ENCODE measurements at regions not wholly inside any gene's neighbourhood (a gene's known extent, or its start where the extent isn't known, plus 50 kb on each side); places are given as distances from the start of the nearest gene placed in this dataset.

DNA sequence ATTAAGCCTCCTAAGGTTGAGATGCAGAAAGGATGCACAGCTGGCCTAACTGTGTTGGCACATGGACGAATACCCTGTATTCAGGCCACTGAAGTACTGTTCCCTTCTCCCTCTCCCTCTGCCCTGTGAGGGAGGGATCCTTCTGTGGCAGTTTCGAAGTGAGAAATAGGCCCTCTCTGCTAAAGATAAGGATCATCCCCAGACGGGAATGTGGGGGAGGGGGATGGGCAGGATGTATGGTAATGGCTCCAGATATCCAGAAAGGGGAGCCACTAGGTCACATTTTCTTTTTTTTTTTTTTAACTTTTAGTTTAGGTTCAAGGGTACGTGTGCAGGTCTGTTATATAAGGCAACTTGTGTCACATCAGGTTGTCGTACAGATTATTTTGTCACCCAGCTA lies 463.1 kb downstream of the TBL1XR1 start:
- H3K36me3 Mint-ChIP-seq: no peaks in the 10 kb centered on the region
- H3K9me3 Mint-ChIP-seq: peaks cover 2% of the 10 kb centered on the region
- CTCF ChIA-PET: no interaction called here
- no peaks in the 10 kb centered on the region for H3K4me1 Mint-ChIP-seq (ENCODE audit: low read depth)
- intact Hi-C loops (cut with micrococcal nuclease): no loop called here
- no peak overlapping the region for H3K4me3 Mint-ChIP-seq
- H3K27me3 Mint-ChIP-seq: peaks cover 2% of the 10 kb centered on the region
- POLR2A ChIA-PET: no interaction called here
- H3K27ac Mint-ChIP-seq: no peak overlapping the region
- DNase-seq: no peak

DNA sequence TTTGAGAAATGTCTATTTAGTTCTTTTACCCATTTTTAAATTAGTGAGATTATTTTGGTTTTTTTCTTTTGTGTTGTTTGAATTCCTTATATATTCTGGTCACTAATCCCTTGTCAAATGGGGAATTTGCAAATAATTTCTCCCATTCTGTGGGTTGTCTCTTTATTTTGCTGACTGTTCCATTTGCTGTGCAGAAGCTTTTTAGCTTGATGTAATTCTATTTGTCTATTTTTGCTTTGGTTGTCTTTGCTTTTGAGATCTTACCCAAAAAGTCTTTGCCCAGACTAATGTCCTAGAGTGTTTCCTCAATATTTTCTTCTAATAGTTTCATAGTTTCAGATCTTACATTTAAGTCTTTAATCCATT lies 472.9 kb downstream of the TBL1XR1 start:
- ChIA-PET POLR2A (no interaction called here), CTCF (no interaction called here)
- intact Hi-C loops (cut with micrococcal nuclease): no loop called here
- Mint-ChIP-seq H3K9me3 (no peaks in the 10 kb centered on the region), H3K27ac (no peak overlapping the region), H3K36me3 (no peaks in the 10 kb centered on the region), H3K4me3 (no peak overlapping the region), H3K27me3 (no peaks in the 10 kb centered on the region), H3K4me1 (ENCODE audit: low read depth) (no peaks in the 10 kb centered on the region)
- no peak for DNase-seq

DNA sequence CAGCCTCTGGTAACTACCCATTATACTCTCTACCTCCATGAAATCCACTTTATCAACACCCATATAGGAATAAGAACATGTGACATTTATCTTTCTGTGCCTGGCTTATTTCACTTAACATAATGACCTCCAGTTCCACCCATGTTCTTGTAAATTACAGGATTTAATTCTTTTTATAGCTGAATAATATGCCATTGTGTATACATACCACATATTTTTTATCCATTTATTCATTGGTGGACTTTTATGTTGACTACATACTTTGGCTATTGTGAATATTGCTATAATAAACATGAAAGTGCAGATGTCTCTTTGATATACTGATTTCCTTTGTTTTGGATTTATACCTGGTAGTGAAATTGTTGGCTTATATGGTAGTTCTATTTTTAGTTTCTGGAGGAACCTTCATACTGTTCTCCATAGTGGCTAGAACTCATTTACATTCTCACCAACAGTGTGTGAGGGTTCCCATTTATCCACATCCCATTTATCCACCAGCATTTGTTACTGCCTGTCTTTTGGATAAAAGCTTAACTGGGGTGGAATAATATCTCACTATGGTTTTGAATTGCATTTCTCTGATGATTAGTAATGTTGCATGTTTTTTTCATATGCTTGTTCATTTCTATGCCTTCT lies 473.4 kb downstream of the TBL1XR1 start:
- H3K9me3 Mint-ChIP-seq: no peaks in the 10 kb centered on the region
- ChIA-PET POLR2A (no interaction called here), CTCF (no interaction called here)

DNA sequence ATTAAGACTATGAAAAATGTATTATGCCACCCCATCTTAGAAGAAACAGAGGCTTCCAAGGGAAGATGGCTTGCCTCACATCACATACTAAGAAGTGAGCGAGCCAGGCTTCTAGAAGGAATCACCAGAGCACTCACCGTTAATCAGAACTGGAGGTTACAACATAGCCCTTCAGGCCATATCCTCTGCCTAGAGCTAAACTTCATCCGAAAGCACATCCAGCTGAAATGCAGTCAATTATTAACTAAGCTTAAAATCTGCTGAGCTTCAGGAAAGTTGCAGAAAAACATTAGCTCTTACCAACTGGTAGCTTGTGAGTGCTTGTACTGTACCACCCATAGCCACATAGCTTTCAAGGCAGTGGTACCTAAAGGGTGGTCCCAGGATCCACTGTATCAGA lies 483.2 kb downstream of the TBL1XR1 start:
- POLR2A ChIA-PET: no interaction called here

More for the DNA sequence above, 473.4 kb downstream of the TBL1XR1 start:
- Mint-ChIP-seq H3K27ac (no peak overlapping the region), H3K4me1 (ENCODE audit: low read depth) (no peaks in the 10 kb centered on the region), H3K36me3 (no peaks in the 10 kb centered on the region), H3K4me3 (no peak overlapping the region), H3K27me3 (no peaks in the 10 kb centered on the region)
- intact Hi-C loops (cut with micrococcal nuclease): no loop called here
- DNase-seq: no peak

DNA sequence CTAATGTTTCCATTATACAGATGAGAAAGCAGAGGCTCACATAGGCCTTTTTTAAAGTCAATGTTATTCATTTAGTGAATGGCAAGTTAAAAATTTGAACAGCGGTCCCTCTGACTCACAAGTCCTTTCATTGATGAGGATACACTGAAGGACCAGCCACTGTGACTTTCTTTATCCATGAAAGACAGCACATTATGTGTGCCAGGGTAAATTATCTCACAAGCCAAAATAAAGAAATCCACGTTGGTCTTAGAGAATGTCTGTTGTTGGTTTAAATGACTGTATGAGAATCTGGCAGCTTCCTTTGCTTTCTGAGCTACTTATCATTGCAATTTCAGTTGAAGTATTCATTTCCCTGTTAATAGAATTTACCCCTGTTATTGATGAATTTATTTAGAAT lies 485.1 kb downstream of the TBL1XR1 start:
- H3K36me3 Mint-ChIP-seq: no peaks in the 10 kb centered on the region
- H3K4me1 Mint-ChIP-seq (ENCODE audit: low read depth): no peaks in the 10 kb centered on the region
- POLR2A ChIA-PET: no interaction called here
- no peak overlapping the region for H3K27ac Mint-ChIP-seq
- no peak for DNase-seq
- H3K4me3 Mint-ChIP-seq: no peak overlapping the region
- CTCF ChIA-PET: no interaction called here
- peaks cover 4% of the 10 kb centered on the region for H3K9me3 Mint-ChIP-seq
- intact Hi-C loops (cut with micrococcal nuclease): no loop called here
- H3K27me3 Mint-ChIP-seq: no peaks in the 10 kb centered on the region

More for the DNA sequence above, 483.2 kb downstream of the TBL1XR1 start:
- H3K9me3 Mint-ChIP-seq: no peaks in the 10 kb centered on the region
- H3K4me1 Mint-ChIP-seq (ENCODE audit: low read depth): no peaks in the 10 kb centered on the region
- H3K27me3 Mint-ChIP-seq: no peaks in the 10 kb centered on the region
- H3K27ac Mint-ChIP-seq: no peak overlapping the region
- CTCF ChIA-PET: no interaction called here
- no peaks in the 10 kb centered on the region for H3K36me3 Mint-ChIP-seq
- intact Hi-C loops (cut with micrococcal nuclease): no loop called here
- DNase-seq: no peak
- no peak overlapping the region for H3K4me3 Mint-ChIP-seq

DNA sequence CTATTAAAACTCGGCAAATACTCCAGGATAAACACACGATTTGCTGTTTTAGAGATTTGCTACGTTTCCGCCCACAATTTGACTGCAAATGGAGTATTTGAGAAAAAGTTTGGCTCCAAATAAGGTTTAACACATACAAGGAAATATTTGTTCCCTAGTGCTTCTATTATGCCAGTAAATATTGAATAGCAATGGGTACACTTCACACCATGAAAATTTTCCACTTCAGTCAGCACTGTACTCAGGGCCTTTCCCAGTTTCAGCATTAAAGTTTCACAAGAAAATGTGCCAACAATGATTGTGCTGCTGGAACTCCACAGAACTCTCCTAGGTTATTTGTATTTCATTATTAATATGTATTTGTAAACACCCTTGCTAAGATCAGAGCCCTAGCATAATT lies 498.0 kb downstream of the TBL1XR1 start:
- no peaks in the 10 kb centered on the region for H3K4me1 Mint-ChIP-seq (ENCODE audit: low read depth)
- POLR2A ChIA-PET: no interaction called here
- CTCF ChIA-PET: no interaction called here
- no peak overlapping the region for H3K27ac Mint-ChIP-seq
- H3K9me3 Mint-ChIP-seq: no peaks in the 10 kb centered on the region
- H3K36me3 Mint-ChIP-seq: no peaks in the 10 kb centered on the region
- no peak for DNase-seq
- intact Hi-C loops (cut with micrococcal nuclease): no loop called here
- H3K4me3 Mint-ChIP-seq: no peak overlapping the region
- H3K27me3 Mint-ChIP-seq: no peaks in the 10 kb centered on the region

DNA sequence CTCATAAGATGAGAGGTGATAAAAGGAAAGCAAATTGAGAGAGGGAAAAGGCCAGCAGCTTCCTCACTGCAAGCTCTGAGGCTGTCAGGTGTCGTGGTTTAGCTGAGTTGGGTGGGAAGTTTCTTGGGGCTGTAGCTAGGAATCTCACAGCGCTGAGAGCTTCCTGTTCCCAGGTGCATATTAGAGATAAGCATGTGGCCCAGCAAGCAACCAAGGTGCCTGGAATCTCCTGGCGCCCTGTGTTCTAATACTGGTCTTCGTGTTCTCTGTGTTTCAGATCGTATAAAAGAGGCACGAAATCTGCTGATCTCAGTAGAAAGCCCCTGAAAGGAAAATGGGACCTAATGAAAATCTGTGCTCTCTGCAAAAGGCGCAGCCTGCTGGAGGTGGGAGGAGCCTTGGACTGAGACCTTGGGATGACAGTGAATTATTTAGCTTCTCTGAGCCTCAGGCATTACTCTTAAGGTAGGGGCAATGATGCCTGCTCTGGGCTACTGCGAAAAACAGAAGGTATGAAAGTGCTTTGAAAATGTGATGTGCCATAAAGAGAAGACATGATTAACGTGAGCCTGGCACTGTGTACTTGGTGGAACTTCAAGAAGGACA lies 499.9 kb downstream of the TBL1XR1 start:
- Mint-ChIP-seq H3K27me3 (no peaks in the 10 kb centered on the region), H3K27ac (no peak overlapping the region), H3K9me3 (no peaks in the 10 kb centered on the region), H3K4me3 (no peak overlapping the region), H3K4me1 (ENCODE audit: low read depth) (no peaks in the 10 kb centered on the region), H3K36me3 (no peaks in the 10 kb centered on the region)
- DNase-seq: no peak
- POLR2A ChIA-PET: no interaction called here
- CTCF ChIA-PET: no interaction called here
- intact Hi-C loops (cut with micrococcal nuclease): no loop called here

DNA sequence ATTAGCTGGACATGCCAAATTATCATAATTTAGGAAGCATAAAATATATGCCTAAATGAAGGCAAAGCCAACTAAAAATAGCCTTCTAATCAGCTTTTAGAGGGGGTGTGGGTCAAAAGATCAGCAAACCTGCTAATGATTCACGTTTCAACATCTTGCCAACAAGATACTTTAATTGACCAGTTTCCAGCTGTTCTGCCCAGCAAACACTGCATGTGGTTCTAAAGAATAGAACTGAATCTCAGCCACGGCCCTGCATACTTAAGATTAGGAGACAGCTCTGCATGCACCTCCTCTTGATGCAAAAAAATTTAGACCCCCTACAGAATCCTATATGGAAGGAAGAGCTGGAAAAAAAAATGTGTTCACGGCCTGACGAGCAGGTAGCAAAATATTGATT lies 500.5 kb downstream of the TBL1XR1 start:
- ChIA-PET POLR2A (no interaction called here), CTCF (no interaction called here)
- no peaks in the 10 kb centered on the region for H3K36me3 Mint-ChIP-seq

DNA sequence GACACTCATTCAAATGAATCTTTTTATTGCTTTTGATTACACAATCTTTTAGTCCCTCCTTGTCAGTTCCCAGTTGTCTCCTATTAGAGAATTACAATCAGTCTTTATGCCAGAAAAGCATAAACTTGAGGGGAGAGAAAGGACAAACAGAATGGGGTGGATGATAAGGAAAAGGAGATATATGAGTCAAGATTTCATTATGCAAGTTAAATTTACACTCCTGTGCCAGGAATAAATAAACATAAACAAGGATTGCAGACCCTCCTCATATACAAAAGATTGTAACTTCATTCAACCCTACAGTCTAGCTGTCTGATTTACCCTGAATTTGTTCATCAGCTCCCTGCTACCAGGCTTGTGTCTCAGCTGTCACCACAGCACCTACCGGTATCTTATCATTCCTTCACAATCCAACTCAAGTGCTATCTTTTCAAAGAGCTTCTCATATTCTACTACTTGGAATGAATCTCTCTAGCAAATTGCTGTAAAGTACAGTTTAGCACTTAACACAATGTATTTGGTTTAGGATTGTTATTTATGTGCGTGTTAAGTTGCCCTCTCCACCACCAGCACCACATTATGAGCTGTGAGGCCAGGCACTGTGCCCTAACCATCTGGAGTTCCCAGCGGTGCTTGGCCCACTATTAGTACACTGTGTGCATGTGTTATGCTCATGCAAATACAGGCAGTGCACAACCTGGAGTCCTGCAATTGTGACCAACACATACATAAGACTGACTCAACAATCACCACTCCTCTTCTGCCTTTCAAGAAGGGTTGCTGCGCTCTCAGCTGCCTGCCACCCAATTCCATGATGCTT lies 504.1 kb downstream of the TBL1XR1 start:
- intact Hi-C loops (cut with micrococcal nuclease): no loop called here
- Mint-ChIP-seq H3K27me3 (no peaks in the 10 kb centered on the region), H3K9me3 (no peaks in the 10 kb centered on the region), H3K36me3 (no peaks in the 10 kb centered on the region), H3K4me1 (ENCODE audit: low read depth) (no peaks in the 10 kb centered on the region), H3K27ac (no peak overlapping the region), H3K4me3 (no peak overlapping the region)
- no peak for DNase-seq
- POLR2A ChIA-PET: no interaction called here
- CTCF ChIA-PET: no interaction called here

More for the DNA sequence above, 500.5 kb downstream of the TBL1XR1 start:
- H3K9me3 Mint-ChIP-seq: no peaks in the 10 kb centered on the region
- H3K27ac Mint-ChIP-seq: no peak overlapping the region
- intact Hi-C loops (cut with micrococcal nuclease): no loop called here
- no peaks in the 10 kb centered on the region for H3K27me3 Mint-ChIP-seq
- H3K4me1 Mint-ChIP-seq (ENCODE audit: low read depth): no peaks in the 10 kb centered on the region
- H3K4me3 Mint-ChIP-seq: no peak overlapping the region
- DNase-seq: no peak

DNA sequence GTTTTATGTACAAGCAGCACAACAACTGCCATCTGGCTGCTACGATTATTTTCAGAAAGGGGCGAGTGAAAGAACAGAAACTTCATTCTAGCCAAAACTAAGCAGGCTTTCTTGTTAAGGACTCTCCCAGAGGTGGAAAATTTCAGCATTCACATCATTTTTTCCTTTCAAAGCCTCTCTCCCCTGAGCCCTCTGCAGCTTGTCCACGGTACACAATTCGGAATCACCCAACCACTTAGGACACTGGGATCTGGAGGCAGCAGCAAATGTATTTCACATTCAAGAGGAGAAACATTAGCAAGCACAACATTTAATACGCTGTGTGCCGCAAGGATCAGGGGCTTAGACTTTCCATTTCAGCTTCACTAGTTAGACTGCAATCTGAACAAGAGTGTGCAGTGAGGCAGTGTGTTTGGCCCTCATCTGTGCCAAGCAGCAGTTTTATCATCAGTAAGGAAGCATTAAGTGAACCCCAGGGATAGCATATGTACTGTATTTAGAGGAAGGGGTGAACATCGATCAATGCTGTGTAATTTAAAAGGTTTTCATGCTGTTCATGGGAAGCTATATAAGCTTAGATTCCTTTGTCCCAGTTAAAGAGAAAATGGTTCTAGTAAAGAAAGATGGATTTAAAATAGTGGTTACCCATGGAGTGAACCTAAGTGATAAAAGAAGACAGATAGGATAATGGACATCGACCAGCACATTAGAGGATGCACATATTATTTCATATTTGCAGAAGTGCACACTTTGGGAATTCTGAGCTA lies 504.9 kb downstream of the TBL1XR1 start:
- no peak overlapping the region for H3K4me3 Mint-ChIP-seq
- CTCF ChIA-PET: no interaction called here
- no peaks in the 10 kb centered on the region for H3K4me1 Mint-ChIP-seq (ENCODE audit: low read depth)
- H3K36me3 Mint-ChIP-seq: no peaks in the 10 kb centered on the region
- intact Hi-C loops (cut with micrococcal nuclease): no loop called here
- POLR2A ChIA-PET: no interaction called here
- no peaks in the 10 kb centered on the region for H3K9me3 Mint-ChIP-seq
- H3K27ac Mint-ChIP-seq: no peak overlapping the region
- no peaks in the 10 kb centered on the region for H3K27me3 Mint-ChIP-seq
- no peak for DNase-seq

DNA sequence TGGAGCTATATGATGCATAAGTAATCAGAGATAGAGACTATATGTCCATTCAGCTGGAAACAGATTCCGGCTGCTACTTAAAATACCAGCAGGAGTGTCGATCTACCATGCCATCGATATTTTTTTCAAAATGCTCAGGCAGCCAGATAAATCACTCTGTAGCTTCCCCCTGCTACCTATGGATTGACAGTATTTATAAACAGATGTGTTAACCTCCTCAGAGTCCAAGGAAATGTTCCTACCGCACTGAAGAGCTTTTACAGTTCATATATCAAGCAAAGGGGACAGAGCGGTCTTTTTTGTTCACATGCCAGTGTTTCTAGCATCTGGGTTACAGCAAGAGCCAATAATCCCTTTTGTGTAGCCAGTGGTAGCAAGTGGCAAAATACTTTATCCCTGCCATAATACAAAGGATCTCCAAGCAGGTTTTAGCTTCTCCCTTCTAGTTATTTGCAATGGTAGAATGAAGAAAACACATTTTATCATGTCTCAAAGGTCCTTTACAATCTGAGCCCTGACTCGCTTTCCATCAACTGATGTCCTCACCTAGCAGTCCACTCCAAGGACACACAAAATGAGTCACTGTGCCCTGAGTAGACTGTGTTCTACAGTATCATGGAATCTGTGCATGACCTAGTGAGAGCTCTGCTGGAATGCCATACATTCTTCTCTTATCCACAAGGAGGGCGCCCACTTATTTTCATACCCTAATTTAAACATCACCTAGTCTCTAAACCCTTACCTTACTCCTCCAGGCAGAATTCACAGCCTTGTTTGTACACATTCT lies 507.0 kb downstream of the TBL1XR1 start:
- intact Hi-C loops (cut with micrococcal nuclease): no loop called here
- no peak overlapping the region for H3K27ac Mint-ChIP-seq
- no peaks in the 10 kb centered on the region for H3K27me3 Mint-ChIP-seq
- ChIA-PET POLR2A (no interaction called here), CTCF (no interaction called here)
- H3K36me3 Mint-ChIP-seq: no peaks in the 10 kb centered on the region
- no peak overlapping the region for H3K4me3 Mint-ChIP-seq
- no peaks in the 10 kb centered on the region for H3K9me3 Mint-ChIP-seq
- no peaks in the 10 kb centered on the region for H3K4me1 Mint-ChIP-seq (ENCODE audit: low read depth)
- no peak for DNase-seq

DNA sequence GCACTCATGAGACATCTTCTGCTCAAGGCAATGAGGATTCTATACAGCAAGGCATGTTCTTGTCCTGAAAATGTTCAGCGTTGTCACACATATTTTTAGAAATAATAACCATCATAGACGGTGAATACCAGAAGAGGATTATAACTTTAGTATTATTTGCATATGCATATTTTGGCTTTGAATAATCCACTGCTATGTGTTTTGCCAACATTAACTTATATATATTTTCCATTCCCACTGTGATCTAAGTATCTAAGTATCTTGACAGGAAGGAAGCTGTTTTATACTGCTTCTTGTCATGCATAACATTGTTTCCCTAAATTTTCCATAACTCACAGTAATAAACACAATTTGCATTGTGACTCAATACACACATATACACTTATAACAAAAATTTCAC lies 509.5 kb downstream of the TBL1XR1 start:
- no peaks in the 10 kb centered on the region for H3K4me1 Mint-ChIP-seq (ENCODE audit: low read depth)
- no peaks in the 10 kb centered on the region for H3K36me3 Mint-ChIP-seq
- H3K9me3 Mint-ChIP-seq: peaks cover 8% of the 10 kb centered on the region
- intact Hi-C loops (cut with micrococcal nuclease): no loop called here
- no peaks in the 10 kb centered on the region for H3K27me3 Mint-ChIP-seq
- no peak overlapping the region for H3K27ac Mint-ChIP-seq
- POLR2A ChIA-PET: no interaction called here
- H3K4me3 Mint-ChIP-seq: no peak overlapping the region
- no peak for DNase-seq
- CTCF ChIA-PET: no interaction called here
